Breast epithelium (tissue), 3 donors: ENCODE measurements at regions not wholly inside any gene's neighbourhood (a gene's known extent, or its start where the extent isn't known, plus 50 kb on each side); places are given as distances from the start of the nearest gene placed in this dataset.

Experiments used
- POLR2AphosphoS5 ChIP-seq, 3 donors: sonication (generic); formaldehyde crosslinking; IDR thresholded peaks; one replicate each; pipeline ENCODE4 v1.6.1; 2017; ENCODE audit warnings: antibody characterized with exemption in 3 of 3
- TF ChIP-seq, protein P1 (sequence below), 3 donors: fragments of 450-650 bp; IDR thresholded peaks; one replicate each; pipeline ENCODE4 v1.5.1; 2016 to 2017; ENCODE audit warnings: antibody characterized with exemption in 3 of 3, mild to moderate bottlenecking in 3 of 3, moderate library complexity in 3 of 3

DNA sequence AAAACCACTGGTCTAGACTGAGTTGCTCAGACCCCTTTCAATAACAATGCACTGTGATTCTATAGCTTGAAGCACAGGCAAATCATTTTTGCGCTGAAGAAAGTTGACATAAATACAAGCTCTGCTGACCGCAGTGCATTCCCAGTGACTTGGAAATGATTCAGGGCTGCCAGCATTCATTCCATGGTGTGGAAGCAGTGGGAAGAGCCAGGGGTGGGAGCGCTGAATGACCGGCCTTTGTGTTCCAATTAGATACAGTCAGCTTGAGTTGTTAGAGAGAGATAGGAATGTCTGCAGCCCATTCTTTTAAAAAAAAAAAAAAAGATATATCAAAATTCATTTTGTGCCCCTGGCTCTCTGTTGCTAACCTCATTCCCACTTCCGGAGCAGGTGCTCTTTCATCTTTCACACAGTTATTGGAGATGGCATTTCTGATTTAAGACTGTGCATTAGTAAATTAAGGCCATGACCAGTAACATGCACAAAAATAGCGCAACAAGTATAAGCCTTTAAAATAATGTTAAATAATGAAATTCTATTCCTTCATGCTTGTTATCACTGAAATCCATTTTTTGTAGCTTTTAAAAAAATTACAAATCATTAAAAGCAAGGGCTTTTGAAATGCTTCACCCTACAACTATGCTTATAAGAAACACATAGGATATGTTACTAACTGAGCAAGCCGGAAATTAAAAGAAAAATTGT lies 59.4 kb upstream of the CTLA4 start:
- TF ChIP-seq, protein P1, sequence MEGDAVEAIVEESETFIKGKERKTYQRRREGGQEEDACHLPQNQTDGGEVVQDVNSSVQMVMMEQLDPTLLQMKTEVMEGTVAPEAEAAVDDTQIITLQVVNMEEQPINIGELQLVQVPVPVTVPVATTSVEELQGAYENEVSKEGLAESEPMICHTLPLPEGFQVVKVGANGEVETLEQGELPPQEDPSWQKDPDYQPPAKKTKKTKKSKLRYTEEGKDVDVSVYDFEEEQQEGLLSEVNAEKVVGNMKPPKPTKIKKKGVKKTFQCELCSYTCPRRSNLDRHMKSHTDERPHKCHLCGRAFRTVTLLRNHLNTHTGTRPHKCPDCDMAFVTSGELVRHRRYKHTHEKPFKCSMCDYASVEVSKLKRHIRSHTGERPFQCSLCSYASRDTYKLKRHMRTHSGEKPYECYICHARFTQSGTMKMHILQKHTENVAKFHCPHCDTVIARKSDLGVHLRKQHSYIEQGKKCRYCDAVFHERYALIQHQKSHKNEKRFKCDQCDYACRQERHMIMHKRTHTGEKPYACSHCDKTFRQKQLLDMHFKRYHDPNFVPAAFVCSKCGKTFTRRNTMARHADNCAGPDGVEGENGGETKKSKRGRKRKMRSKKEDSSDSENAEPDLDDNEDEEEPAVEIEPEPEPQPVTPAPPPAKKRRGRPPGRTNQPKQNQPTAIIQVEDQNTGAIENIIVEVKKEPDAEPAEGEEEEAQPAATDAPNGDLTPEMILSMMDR (IDR thresholded peaks at IDR 0.05) = no peak
- no peak for TF ChIP-seq POLR2AphosphoS5 (IDR thresholded peaks at IDR 0.05)
